Right hindlimb (tissue), 1 donor: ENCODE measurements at regions not wholly inside any gene's neighbourhood (a gene's known extent, or its start where the extent isn't known, plus 50 kb on each side); places are given as distances from the start of the nearest gene placed in this dataset.

ENCODE experiments used
- DNase-seq: peaks from one replicate; pipeline ENCODE4 v3.0.0-alpha.2; 2018

- no peak for DNase-seq
Observed at GRCh38 chrX:34999702-35000101, 57.1 kb downstream of the FAM47B start.

DNA sequence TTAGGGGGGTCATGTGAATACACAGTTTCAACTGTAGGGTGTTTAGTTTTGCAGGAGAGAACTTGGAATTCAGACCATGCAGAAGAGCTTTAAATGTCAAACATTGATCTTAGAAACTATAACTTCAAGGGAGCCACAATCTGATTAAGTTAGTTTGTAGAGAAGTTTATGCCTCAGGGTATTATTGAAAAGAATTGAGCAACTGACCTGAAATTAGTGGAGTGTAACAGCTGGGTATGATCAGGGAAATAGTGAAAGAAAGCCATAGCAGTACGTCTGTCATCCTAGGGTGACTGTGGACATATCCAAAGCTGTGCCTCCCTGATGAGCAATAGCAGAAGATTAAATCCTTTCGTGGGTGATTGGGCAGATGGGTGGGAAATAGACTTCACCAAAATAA is 63.8 kb downstream of the FAM47B start:
- DNase-seq, result no peak

DNA sequence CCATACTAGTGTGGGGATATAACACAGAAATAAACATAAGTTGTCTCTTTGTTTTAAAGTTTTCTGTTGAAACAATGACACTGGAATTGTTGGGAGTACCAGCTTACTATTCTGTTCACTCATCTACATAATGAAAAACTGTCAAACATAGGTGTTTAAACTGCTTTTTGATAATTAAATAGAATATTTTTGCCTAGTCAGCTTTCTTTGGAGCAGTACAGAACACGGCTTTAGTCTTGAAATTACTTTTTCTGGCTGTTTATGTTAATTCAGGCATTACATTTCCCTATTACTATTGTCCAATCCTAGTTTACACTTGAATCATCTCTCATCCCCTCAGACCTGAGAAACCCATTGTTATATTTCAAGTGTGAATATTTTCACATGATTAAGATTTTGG is 73.0 kb downstream of the FAM47B start:
- no peak for DNase-seq

DNA sequence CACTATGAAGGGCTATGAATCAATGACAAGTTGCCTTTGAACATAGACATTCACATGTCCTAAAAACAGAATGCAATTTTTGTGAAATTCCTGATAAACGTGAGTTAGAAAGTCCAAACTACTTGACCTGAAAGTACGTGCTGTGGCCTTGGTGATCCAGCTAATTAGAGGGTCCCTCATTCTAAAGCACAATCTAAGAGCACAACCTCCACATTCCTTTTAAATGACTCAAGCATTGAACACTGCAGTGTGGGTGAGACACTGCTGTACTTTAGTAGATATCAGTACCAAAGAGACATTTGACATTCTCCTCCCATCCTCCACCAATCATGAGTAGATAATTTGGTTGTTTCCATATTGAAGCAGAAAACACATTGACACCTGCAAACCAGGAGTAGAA is 73.5 kb downstream of the FAM47B start:
- DNase-seq, result no peak

DNA sequence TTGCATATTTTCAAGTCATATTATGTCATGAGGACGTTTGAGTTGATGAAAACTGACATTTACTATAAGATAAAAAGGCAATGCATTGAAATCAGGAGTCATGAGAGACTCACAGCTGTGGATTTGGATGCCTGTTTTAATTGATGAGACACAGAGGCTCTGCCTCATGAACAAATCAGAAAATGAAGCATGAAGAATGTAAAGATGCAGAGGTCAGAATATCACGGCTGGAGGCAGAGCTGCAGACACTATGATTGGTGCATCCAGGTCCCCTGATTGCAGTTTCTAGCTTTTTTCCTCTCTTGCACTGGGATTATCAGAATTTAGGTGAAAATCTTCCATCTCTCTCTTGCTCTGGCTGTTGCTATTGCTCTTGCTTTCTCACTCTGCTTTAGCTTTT is 74.7 kb downstream of the FAM47B start:
- no peak for DNase-seq

DNA sequence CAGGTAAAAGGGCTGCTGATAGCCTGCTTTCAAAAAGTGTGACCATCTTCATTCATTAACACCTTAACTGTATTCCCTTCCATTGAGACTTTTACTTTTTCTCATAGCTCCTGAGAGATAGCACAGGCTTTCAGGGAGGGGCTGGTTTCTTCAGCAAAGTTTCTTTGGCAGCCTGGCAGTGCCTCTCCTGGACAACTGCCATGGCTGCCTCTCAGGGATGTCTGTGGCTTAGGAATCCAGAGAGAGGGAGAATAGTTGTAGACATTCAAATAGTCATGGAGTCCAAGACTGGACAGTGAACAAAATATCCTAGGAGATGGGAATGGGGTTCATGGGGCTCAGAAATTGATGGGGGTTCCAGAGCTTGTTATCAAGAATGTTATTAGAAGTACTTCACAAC is 81.1 kb downstream of the FAM47B start:
- no peak for DNase-seq

- no peak for DNase-seq
Observed at GRCh38 chrX:35025820-35026219, 83.2 kb downstream of the FAM47B start.

GRCh38 chrX:35040871-35041270 is 98.3 kb downstream of the FAM47B start:
- no peak for DNase-seq

GRCh38 chrX:35046660-35047296 is 104.2 kb downstream of the FAM47B start:
- DNase-seq, result no peak

DNA sequence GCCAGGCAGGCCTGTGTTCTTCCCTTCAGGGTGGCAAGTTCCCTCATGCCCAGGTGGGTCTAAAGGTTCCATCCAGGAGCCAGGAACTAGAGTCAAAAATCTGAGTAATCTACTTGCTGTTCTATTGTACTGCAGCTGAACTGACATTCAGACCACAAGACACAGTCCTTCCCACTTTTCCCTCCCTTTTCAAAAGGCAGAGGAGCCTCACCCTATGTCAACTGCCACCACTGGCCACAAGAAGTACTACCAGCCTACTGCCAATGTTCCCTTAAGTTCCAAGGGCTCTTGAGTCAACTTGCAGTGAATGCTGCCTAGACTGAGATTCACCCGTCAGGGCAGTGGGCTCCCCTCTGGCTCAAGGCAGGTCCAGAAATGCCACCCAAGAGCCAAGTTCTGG is 133.5 kb downstream of the FAM47B start:
- DNase-seq, result no peak

DNA sequence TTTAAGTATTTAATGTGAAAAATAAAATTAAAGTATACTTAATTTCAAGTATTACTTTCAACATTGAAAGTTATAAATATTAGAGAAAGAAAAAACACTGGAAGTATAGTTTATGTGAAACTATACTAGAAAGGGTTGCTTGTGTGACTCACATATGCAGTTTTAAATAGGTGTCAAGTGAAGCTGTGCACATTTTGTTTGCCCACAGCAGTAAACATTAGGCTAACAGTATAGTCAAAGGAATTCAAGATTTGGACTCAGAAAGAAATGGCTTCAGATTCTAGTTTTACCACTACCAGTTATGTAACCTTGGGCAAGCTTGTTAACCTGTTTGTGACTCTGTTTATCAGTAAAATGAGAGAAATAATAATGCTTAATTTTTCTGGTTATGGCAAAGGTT is 148.2 kb downstream of the FAM47B start:
- DNase-seq, result no peak

DNA sequence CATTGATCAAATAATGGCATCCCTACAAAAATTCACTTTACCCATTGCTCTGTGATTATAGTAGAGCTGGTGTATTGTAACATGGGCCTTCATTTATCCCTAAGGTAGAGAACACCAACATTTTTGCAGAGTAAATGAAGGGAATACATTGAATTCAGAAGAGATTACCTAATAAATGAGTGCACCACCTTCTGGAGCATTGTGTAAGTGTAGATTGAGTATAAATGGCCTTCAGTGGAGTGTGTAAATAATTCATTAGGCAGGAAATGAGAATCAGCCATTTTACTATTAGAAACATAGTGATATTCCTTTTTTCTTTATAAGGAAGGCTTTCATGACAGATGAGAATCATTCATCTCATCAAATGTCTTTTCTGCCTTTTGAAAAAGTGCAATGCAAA is 155.8 kb downstream of the FAM47B start:
- DNase-seq, result no peak

- DNase-seq, result no peak
Observed at GRCh38 chrX:35101901-35102300, 159.3 kb downstream of the FAM47B start.

DNA sequence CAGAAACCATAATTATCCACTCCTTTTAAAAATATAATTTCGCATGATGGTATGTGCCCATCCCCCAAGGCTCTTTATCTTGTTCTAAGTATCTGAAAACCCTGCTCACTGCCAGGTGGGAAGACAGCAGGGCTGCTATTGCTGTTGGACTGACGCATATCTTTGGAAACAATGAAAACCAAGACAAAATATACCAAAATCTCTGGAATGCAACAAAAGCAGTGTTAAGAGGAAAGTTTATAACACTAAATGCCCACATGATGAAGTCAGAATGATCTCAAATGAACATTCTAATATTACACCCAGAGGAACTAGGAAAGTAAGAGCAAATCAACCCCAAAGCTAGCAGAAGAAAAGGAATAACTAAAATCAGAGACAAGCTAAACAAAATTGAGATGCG is 162.0 kb downstream of the FAM47B start:
- no peak for DNase-seq

- no peak for DNase-seq
Observed at GRCh38 chrX:35115205-35115604, 172.6 kb downstream of the FAM47B start.

- DNase-seq, result no peak
Observed at GRCh38 chrX:35122756-35123155, 180.2 kb downstream of the FAM47B start.

DNA sequence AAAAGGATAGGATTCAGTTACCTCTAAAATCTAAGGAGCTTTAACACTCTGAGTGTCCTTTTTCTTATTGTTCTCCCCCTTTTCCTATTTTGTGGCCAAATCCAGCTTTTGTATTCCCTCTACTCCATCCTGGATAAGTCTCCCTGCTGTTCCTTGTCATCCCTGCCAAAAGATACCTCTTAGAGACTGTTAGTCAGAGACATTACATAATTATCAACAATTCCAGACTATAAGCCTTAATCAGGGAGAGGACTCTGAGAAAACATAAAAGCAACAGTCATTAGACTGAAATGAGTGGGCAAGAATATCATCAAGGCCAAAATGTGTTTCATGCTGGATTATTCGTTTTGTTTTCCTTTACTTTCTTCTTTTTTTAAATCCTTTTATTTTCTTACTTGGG is 206.9 kb downstream of the FAM47B start:
- no peak for DNase-seq

GRCh38 chrX:35150052-35150451 is 207.5 kb downstream of the FAM47B start:
- DNase-seq, result peak; percentile 15

- no peak for DNase-seq
Observed at GRCh38 chrX:35150642-35151239, 208.1 kb downstream of the FAM47B start.

- no peak for DNase-seq
Observed at GRCh38 chrX:35166023-35166422, 223.4 kb downstream of the FAM47B start.
